Lower lobe of right lung (tissue), 2 donors: ENCODE measurements at regions not wholly inside any gene's neighbourhood (a gene's known extent, or its start where the extent isn't known, plus 50 kb on each side); places are given as distances from the start of the nearest gene placed in this dataset.

ENCODE experiments used
- ATAC-seq, 2 donors: fragments of 200-7000 bp; cut with Tn5 transposase; one replicate each; pipeline ENCODE4 v1.9.1; 2020 to 2022; ENCODE audit warnings: mild to moderate bottlenecking in 2 of 2, moderate library complexity in 2 of 2
- DNase-seq: peaks from one replicate; pipeline ENCODE4 v3.0.0-alpha.2; 2020
- H3K27ac ChIP-seq: fragments of 200-600 bp; one replicate; pipeline ENCODE4 v1.8.0; 2022
- H3K27me3 ChIP-seq: fragments of 200-600 bp; one replicate; pipeline ENCODE4 v1.8.0; 2022; ENCODE audit warnings: low read depth
- H3K36me3 ChIP-seq: fragments of 200-600 bp; one replicate; pipeline ENCODE4 v1.8.0; 2022; ENCODE audit warnings: mild to moderate bottlenecking
- H3K4me1 ChIP-seq: fragments of 200-600 bp; one replicate; pipeline ENCODE4 v1.8.0; 2022
- H3K4me3 ChIP-seq: fragments of 200-600 bp; one replicate; pipeline ENCODE4 v1.8.0; 2022; ENCODE audit warnings: mild to moderate bottlenecking
- H3K9me3 ChIP-seq: fragments of 200-600 bp; one replicate; pipeline ENCODE4 v1.8.0; 2022
- CTCF ChIP-seq: fragments of 200-600 bp; IDR thresholded peaks from one replicate; pipeline ENCODE4 v1.8.0; 2022; ENCODE audit warnings: antibody characterized with exemption, mild to moderate bottlenecking
- intact Hi-C: fragments of 100-400 bp; cut with DNase I; formaldehyde crosslinking; loops from one replicate; pipeline ENCODE4 v1.11.0; 2022
- donor health status: DM: no; HTN: yes; CAD: no; lungs with severe emphysema.

GRCh38 chr2:129178356-129178755 lies 801.1 kb upstream of the RAB6C start:
- intact Hi-C loops, result no loop called here
- ATAC-seq (peak in 1 of 2 donors; percentile 32), DNase-seq (no peak)
- no peak for TF ChIP-seq CTCF
- Histone ChIP-seq H3K9me3 (no peaks in the 10 kb centered on the region), H3K27me3 (no peaks in the 10 kb centered on the region), H3K4me1 (no peaks in the 10 kb centered on the region), H3K4me3 (no peak overlapping the region), H3K36me3 (no peaks in the 10 kb centered on the region), H3K27ac (no peak overlapping the region)

GRCh38 chr2:129179199-129179598 lies 800.3 kb upstream of the RAB6C start:
- no peak for DNase-seq
- H3K4me3 ChIP-seq, result no peak overlapping the region
- no peak overlapping the region for H3K27ac ChIP-seq
- no peaks in the 10 kb centered on the region for H3K4me1 ChIP-seq
- H3K9me3 ChIP-seq, result no peaks in the 10 kb centered on the region
- no peaks in the 10 kb centered on the region for H3K27me3 ChIP-seq
- intact Hi-C loops, result no loop called here
- no peaks in the 10 kb centered on the region for H3K36me3 ChIP-seq
- peak in 1 of 2 donors; percentile 37 for ATAC-seq
- TF ChIP-seq CTCF, result no peak

- intact Hi-C loops, result no loop called here
- Histone ChIP-seq H3K27ac (no peak overlapping the region), H3K9me3 (no peaks in the 10 kb centered on the region), H3K4me1 (no peaks in the 10 kb centered on the region), H3K36me3 (no peaks in the 10 kb centered on the region), H3K4me3 (no peak overlapping the region), H3K27me3 (no peaks in the 10 kb centered on the region)
- TF ChIP-seq CTCF, result no peak
- DNase-seq, result no peak
- ATAC-seq, result no peak
These were observed 799.2 kb upstream of the RAB6C start for GRCh38 chr2:129180124-129180716.

DNA sequence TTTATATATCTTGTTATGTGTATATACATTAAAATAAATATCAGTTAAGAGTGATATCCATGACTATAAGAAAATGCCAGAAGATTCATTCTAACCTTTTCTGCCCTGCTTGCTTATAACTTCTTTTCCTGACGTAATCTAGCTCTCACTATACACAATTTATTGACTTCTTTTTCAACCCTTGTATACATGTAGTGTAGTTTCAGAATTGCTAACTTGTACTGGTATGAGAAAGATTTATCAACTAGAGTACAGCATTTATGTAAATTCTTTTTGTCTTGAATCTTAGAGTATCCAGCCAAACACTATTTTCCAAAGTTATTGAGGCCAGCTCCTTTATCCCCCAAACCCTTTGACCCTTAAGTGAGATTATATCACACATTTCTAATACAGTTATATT lies 798.0 kb upstream of the RAB6C start:
- ATAC-seq (no peak), DNase-seq (no peak)
- no peak overlapping the region for H3K4me3 ChIP-seq
- H3K27me3 ChIP-seq, result no peaks in the 10 kb centered on the region
- no peaks in the 10 kb centered on the region for H3K36me3 ChIP-seq
- no peaks in the 10 kb centered on the region for H3K4me1 ChIP-seq
- intact Hi-C loops, result no loop called here
- no peaks in the 10 kb centered on the region for H3K9me3 ChIP-seq
- no peak overlapping the region for H3K27ac ChIP-seq
- no peak for TF ChIP-seq CTCF

- no peaks in the 10 kb centered on the region for H3K36me3 ChIP-seq
- no peaks in the 10 kb centered on the region for H3K27me3 ChIP-seq
- intact Hi-C loops, result no loop called here
- DNase-seq, result no peak
- H3K4me3 ChIP-seq, result no peak overlapping the region
- H3K4me1 ChIP-seq, result no peaks in the 10 kb centered on the region
- H3K9me3 ChIP-seq, result no peaks in the 10 kb centered on the region
- H3K27ac ChIP-seq, result no peak overlapping the region
- TF ChIP-seq CTCF, result no peak
- ATAC-seq, result no peak
These were observed 797.5 kb upstream of the RAB6C start for GRCh38 chr2:129181963-129182362.

GRCh38 chr2:129187343-129187742 lies 792.1 kb upstream of the RAB6C start:
- Histone ChIP-seq H3K4me1 (no peaks in the 10 kb centered on the region), H3K9me3 (no peaks in the 10 kb centered on the region), H3K4me3 (no peak overlapping the region), H3K27ac (no peak overlapping the region), H3K36me3 (no peaks in the 10 kb centered on the region), H3K27me3 (no peaks in the 10 kb centered on the region)
- no peak for ATAC-seq
- no peak for TF ChIP-seq CTCF
- no peak for DNase-seq
- intact Hi-C loops, result no loop called here
